ENCODE measurements at regions not wholly inside any gene's neighbourhood (a gene's known extent, or its start where the extent isn't known, plus 50 kb on each side); places are given as distances from the start of the nearest gene placed in this dataset.

GRCh38 chr14:34187061-34187460 lies 236.2 kb upstream of the EGLN3 start:
- 45 to 63% (median 57%) methylated on average over 3 of the region's 3 CpGs for WGBS, 3 donors

GRCh38 chr14:34184126-34184525 lies 233.3 kb upstream of the EGLN3 start:
- H3K27ac ChIP-seq: no peak overlapping the region
- no peaks in the 10 kb centered on the region for H3K36me3 ChIP-seq
- WGBS, 3 donors: 88 to 94% (median 91%) methylated on average over 2 of the region's 2 CpGs
- H3K9me3 ChIP-seq: no peaks in the 10 kb centered on the region
- TF ChIP-seq CTCF (IDR thresholded peaks at IDR 0.05) (no peak), EP300 (IDR thresholded peaks at IDR 0.05) (no peak), POLR2A (IDR thresholded peaks at IDR 0.05) (no peak)
- no peaks in the 10 kb centered on the region for H3K4me1 ChIP-seq (ENCODE audit: insufficient read depth)
- DNase-seq: no peak
- H3K4me3 ChIP-seq: no peak overlapping the region
- H3K27me3 ChIP-seq: no peaks in the 10 kb centered on the region
- intact Hi-C loops (cut with DNase I): no loop called here

More at GRCh38 chr14:34187061-34187460, 236.2 kb upstream of the EGLN3 start:
- Histone ChIP-seq H3K27me3 (no peaks in the 10 kb centered on the region), H3K9me3 (no peaks in the 10 kb centered on the region), H3K36me3 (no peaks in the 10 kb centered on the region), H3K27ac (no peak overlapping the region), H3K4me1 (ENCODE audit: insufficient read depth) (no peaks in the 10 kb centered on the region), H3K4me3 (no peak overlapping the region)
- DNase-seq: no peak
- no peak for TF ChIP-seq EP300 (IDR thresholded peaks at IDR 0.05)
- no peak for TF ChIP-seq CTCF (IDR thresholded peaks at IDR 0.05)
- no peak for TF ChIP-seq POLR2A (IDR thresholded peaks at IDR 0.05)
- intact Hi-C loops (cut with DNase I): no loop called here

GRCh38 chr14:34183478-34183877 lies 232.6 kb upstream of the EGLN3 start:
- H3K9me3 ChIP-seq: no peaks in the 10 kb centered on the region
- TF ChIP-seq CTCF (IDR thresholded peaks at IDR 0.05) (no peak), POLR2A (IDR thresholded peaks at IDR 0.05) (no peak), EP300 (IDR thresholded peaks at IDR 0.05) (no peak)
- H3K27ac ChIP-seq: no peak overlapping the region
- no peaks in the 10 kb centered on the region for H3K36me3 ChIP-seq
- 43 to 64% (median 45%) methylated on average over 7 of the region's 7 CpGs for WGBS, 3 donors
- no peaks in the 10 kb centered on the region for H3K4me1 ChIP-seq (ENCODE audit: insufficient read depth)
- DNase-seq: no peak
- H3K4me3 ChIP-seq: no peak overlapping the region
- intact Hi-C loops (cut with DNase I): no loop called here
- H3K27me3 ChIP-seq: no peaks in the 10 kb centered on the region

GRCh38 chr14:34181338-34181737 lies 230.5 kb upstream of the EGLN3 start:
- H3K36me3 ChIP-seq: no peaks in the 10 kb centered on the region
- no peak overlapping the region for H3K27ac ChIP-seq
- no peaks in the 10 kb centered on the region for H3K27me3 ChIP-seq
- intact Hi-C loops (cut with DNase I): no loop called here
- TF ChIP-seq EP300 (IDR thresholded peaks at IDR 0.05) (no peak), CTCF (IDR thresholded peaks at IDR 0.05) (no peak), POLR2A (IDR thresholded peaks at IDR 0.05) (no peak)
- DNase-seq: no peak
- H3K4me1 ChIP-seq (ENCODE audit: insufficient read depth): no peaks in the 10 kb centered on the region
- WGBS, 3 donors: 41 to 51% (median 49%) methylated on average over 2 of the region's 2 CpGs
- no peaks in the 10 kb centered on the region for H3K9me3 ChIP-seq
- no peak overlapping the region for H3K4me3 ChIP-seq

GRCh38 chr14:34180869-34181268 lies 230.0 kb upstream of the EGLN3 start:
- Histone ChIP-seq H3K27ac (no peak overlapping the region), H3K4me3 (no peak overlapping the region), H3K27me3 (no peaks in the 10 kb centered on the region), H3K4me1 (ENCODE audit: insufficient read depth) (no peaks in the 10 kb centered on the region), H3K36me3 (no peaks in the 10 kb centered on the region), H3K9me3 (no peaks in the 10 kb centered on the region)
- 70 to 79% (median 73%) methylated on average over 2 of the region's 2 CpGs for WGBS, 3 donors
- DNase-seq: no peak
- intact Hi-C loops (cut with DNase I): no loop called here
- TF ChIP-seq EP300 (IDR thresholded peaks at IDR 0.05) (no peak), POLR2A (IDR thresholded peaks at IDR 0.05) (no peak), CTCF (IDR thresholded peaks at IDR 0.05) (no peak)
